ENCODE measurements at regions not wholly inside any gene's neighbourhood (a gene's known extent, or its start where the extent isn't known, plus 50 kb on each side); places are given as distances from the start of the nearest gene placed in this dataset.

DNA sequence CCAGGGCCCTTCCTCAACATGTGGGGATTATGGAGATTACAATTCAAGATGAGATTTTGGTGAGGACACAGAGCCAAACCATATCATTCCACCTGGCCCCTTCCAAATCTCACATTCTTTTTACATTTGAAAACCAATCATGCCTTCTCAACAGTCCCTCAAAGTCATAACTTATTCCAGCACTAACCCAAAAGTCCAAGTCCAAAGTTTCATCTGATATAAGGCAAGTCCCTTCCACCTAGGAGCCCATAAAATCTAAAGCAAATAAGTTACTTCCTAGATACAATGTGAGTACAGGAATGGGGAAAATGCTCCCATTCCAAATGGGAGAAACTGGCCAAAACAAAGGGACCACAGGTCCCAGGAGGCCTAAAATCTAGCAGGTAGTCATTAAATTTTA lies 309.5 kb upstream of the SLITRK3 start:
- TF ChIP-seq SP1 (IDR thresholded peaks at IDR 0.05; ENCODE audit: low read depth) (no peak), POLR2AphosphoS5 (IDR thresholded peaks at IDR 0.05; ENCODE audit: low read depth, low read length) (no peak), FOSL1 (IDR thresholded peaks at IDR 0.05; ENCODE audit: low read depth) (no peak), YY1 (IDR thresholded peaks at IDR 0.05; ENCODE audit: extremely low read depth, insufficient replicate concordance, low read depth, low read length) (no peak), POLR2A (IDR thresholded peaks at IDR 0.05; ENCODE audit: borderline replicate concordance, extremely low read depth, insufficient read depth, insufficient read length) (no peak), SIN3A (IDR thresholded peaks at IDR 0.05; ENCODE audit: low read depth) (no peak), CEBPB (IDR thresholded peaks at IDR 0.05; ENCODE audit: low read depth) (no peak), ZFX (IDR thresholded peaks at IDR 0.05) (no peak)
- TF ChIP-seq, protein P1, sequence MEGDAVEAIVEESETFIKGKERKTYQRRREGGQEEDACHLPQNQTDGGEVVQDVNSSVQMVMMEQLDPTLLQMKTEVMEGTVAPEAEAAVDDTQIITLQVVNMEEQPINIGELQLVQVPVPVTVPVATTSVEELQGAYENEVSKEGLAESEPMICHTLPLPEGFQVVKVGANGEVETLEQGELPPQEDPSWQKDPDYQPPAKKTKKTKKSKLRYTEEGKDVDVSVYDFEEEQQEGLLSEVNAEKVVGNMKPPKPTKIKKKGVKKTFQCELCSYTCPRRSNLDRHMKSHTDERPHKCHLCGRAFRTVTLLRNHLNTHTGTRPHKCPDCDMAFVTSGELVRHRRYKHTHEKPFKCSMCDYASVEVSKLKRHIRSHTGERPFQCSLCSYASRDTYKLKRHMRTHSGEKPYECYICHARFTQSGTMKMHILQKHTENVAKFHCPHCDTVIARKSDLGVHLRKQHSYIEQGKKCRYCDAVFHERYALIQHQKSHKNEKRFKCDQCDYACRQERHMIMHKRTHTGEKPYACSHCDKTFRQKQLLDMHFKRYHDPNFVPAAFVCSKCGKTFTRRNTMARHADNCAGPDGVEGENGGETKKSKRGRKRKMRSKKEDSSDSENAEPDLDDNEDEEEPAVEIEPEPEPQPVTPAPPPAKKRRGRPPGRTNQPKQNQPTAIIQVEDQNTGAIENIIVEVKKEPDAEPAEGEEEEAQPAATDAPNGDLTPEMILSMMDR (IDR thresholded peaks at IDR 0.05 in 2 of 3, conservative IDR thresholded peaks at IDR 0.05 in 1 of 3; ENCODE audit: borderline replicate concordance in 1 of 3, insufficient read depth in 1 of 3, low read depth in 2 of 3, low read length in 2 of 3): no peak
